Effector CD4-positive, alpha-beta T cell (primary cell): ENCODE measurements at regions not wholly inside any gene's neighbourhood (a gene's known extent, or its start where the extent isn't known, plus 50 kb on each side); places are given as distances from the start of the nearest gene placed in this dataset.

Source experiments
- DNase-seq: peaks from one replicate; pipeline ENCODE4 v3.0.0-alpha.2; 2020

- no peak for DNase-seq
These were observed 564.8 kb upstream of the WWC1 start for GRCh38 chr5:167726642-167727041.

- DNase-seq = no peak
These were observed 561.3 kb upstream of the WWC1 start for GRCh38 chr5:167730121-167730520.

- DNase-seq = no peak
These were observed 560.8 kb upstream of the WWC1 start for GRCh38 chr5:167730656-167731055.

GRCh38 chr5:167731951-167732350, 559.5 kb upstream of the WWC1 start:
- no peak for DNase-seq

- no peak for DNase-seq
These were observed 558.9 kb upstream of the WWC1 start for GRCh38 chr5:167732499-167732898.

GRCh38 chr5:167736992-167737391, 554.5 kb upstream of the WWC1 start:
- DNase-seq = no peak

- no peak for DNase-seq
These were observed 547.6 kb upstream of the WWC1 start for GRCh38 chr5:167743695-167744464.

GRCh38 chr5:167745868-167746267, 545.6 kb upstream of the WWC1 start:
- DNase-seq = no peak

GRCh38 chr5:167750586-167750985, 540.9 kb upstream of the WWC1 start:
- no peak for DNase-seq

- DNase-seq = no peak
These were observed 538.5 kb upstream of the WWC1 start for GRCh38 chr5:167752936-167753335.

- no peak for DNase-seq
These were observed 537.5 kb upstream of the WWC1 start for GRCh38 chr5:167753725-167754490.

GRCh38 chr5:167754501-167755021, 536.9 kb upstream of the WWC1 start:
- DNase-seq = no peak

GRCh38 chr5:167755420-167755819, 536.0 kb upstream of the WWC1 start:
- no peak for DNase-seq

GRCh38 chr5:167759057-167759821, 532.2 kb upstream of the WWC1 start:
- no peak for DNase-seq

GRCh38 chr5:167763772-167764171, 527.7 kb upstream of the WWC1 start:
- DNase-seq = no peak

GRCh38 chr5:167764641-167765289, 526.7 kb upstream of the WWC1 start:
- DNase-seq = no peak

GRCh38 chr5:167765352-167765751, 526.1 kb upstream of the WWC1 start:
- no peak for DNase-seq

GRCh38 chr5:167766957-167767356, 524.5 kb upstream of the WWC1 start:
- DNase-seq = no peak

- no peak for DNase-seq
These were observed 523.6 kb upstream of the WWC1 start for GRCh38 chr5:167767795-167768194.

GRCh38 chr5:167769846-167770413, 521.5 kb upstream of the WWC1 start:
- DNase-seq = no peak

- no peak for DNase-seq
These were observed 521.0 kb upstream of the WWC1 start for GRCh38 chr5:167770461-167770860.

GRCh38 chr5:167771571-167771970, 519.9 kb upstream of the WWC1 start:
- no peak for DNase-seq
